Pancreas (tissue), 10 donors: ENCODE measurements at regions not wholly inside any gene's neighbourhood (a gene's known extent, or its start where the extent isn't known, plus 50 kb on each side); places are given as distances from the start of the nearest gene placed in this dataset.
"Not testable (repeated sequence)": the region's sequence is repeated elsewhere in the genome, so short reads cannot be mapped to it uniquely, and the experiment has no call there.

Source experiments
- ATAC-seq, 4 donors: fragments of 200-7000 bp; cut with Tn5 transposase; one replicate each; pipeline versions ENCODE4 v1.8.0 to v1.9.1; 2020; ENCODE audit warnings: mild to moderate bottlenecking in 4 of 4, moderate library complexity in 4 of 4
- DNase-seq, 6 donors: peaks; one replicate each; pipeline ENCODE4 v3.0.0-alpha.2; 2020
- FAIRE-seq: peaks from 2 replicates; lab custom pipeline; 2012; peaks lifted over from hg19 to GRCh38; lab: Jason Lieb, UNC
- H3K27ac ChIP-seq, 4 donors: fragments of 200-600 bp; sonication (generic); 1 replicate in 3 of 4; 2 replicates in 1 of 4; pipeline versions ENCODE4 v1.5.0 to v1.8.0; 2020
- H3K27me3 ChIP-seq, 4 donors: fragments of 200-600 bp; one replicate each; pipeline ENCODE4 v1.8.0; 2021
- H3K36me3 ChIP-seq, 3 donors: fragments of 200-600 bp; sonication (generic) in 1 of 3; one replicate each; pipeline versions ENCODE4 v1.5.0 to v1.8.0; 2020 to 2021
- H3K4me1 ChIP-seq, 3 donors: fragments of 200-600 bp; one replicate each; pipeline ENCODE4 v1.8.0; 2021
- H3K4me3 ChIP-seq, 4 donors: fragments of 200-600 bp; sonication (generic) in 2 of 4; one replicate each; pipeline versions ENCODE4 v1.5.0 to v1.8.0; 2020 to 2021
- H3K9me3 ChIP-seq, 4 donors: fragments of 200-600 bp; one replicate each; pipeline ENCODE4 v1.8.0; 2021
- CTCF ChIP-seq, 4 donors: fragments of 200-600 bp; sonication (generic) in 3 of 4; IDR thresholded peaks; one replicate each; pipeline versions ENCODE4 v1.5.0 to v1.8.0; 2021; ENCODE audit warnings: antibody characterized with exemption in 4 of 4
- WGBS, 2 donors: extraction: QIAGEN DNeasy Blood & Tissue Kit; methylation state at CpG; one replicate each; pipeline ENCODE4 v1.1.7; 2013; 5-methylcytosine and 5-hydroxymethylcytosine counted together
- intact Hi-C, 3 donors: fragments of 100-400 bp; cut with DNase I; formaldehyde crosslinking; loops; one replicate each; pipeline versions ENCODE4 v1.11.1 to v1.14.2; 2022
- donor health status: healthy with polysubstance abuse.
- donor health status: DM: no; HTN: no; CAD: no; lungs with moderate emphysema.
- donor health status: DM: no; HTN: no; CAD: no.
- donor health status: control.
- donor health status: control.
- donor health status: Bipolar disorder and iron deficiency.
- donor health status: DM: yes; HTN: yes; CAD: no.
- donor health status: DM: no; HTN: no; CAD: no.
- donor health status: DM: no; HTN: no; CAD: no.
- donor health status: DM: yes; HTN: yes; CAD: no.

- intact Hi-C loops, result no loop called here
- no peak for FAIRE-seq
- no peak overlapping the region for H3K27ac ChIP-seq
- H3K4me3 ChIP-seq, result no peak overlapping the region
- no peak for DNase-seq
- H3K9me3 ChIP-seq, result no peaks in the 10 kb centered on the region
- no peaks in the 10 kb centered on the region for H3K27me3 ChIP-seq
- H3K4me1 ChIP-seq, result no peaks in the 10 kb centered on the region
- no peak for TF ChIP-seq CTCF (IDR thresholded peaks at IDR 0.05)
- ATAC-seq, result no peak
- no peaks in the 10 kb centered on the region for H3K36me3 ChIP-seq
- WGBS, 2 donors, result 37 to 43% methylated on average over 2 of the region's 2 CpGs
These were observed 157.5 kb downstream of the XPNPEP1 start for GRCh38 chr10:109765838-109766237.

- Histone ChIP-seq H3K9me3 (no peaks in the 10 kb centered on the region), H3K27me3 (no peaks in the 10 kb centered on the region), H3K4me3 (no peak overlapping the region), H3K36me3 (no peaks in the 10 kb centered on the region), H3K4me1 (no peaks in the 10 kb centered on the region), H3K27ac (no peak overlapping the region)
- DNase-seq (no peak), ATAC-seq (no peak), FAIRE-seq (no peak)
- intact Hi-C loops, result no loop called here
- TF ChIP-seq CTCF (IDR thresholded peaks at IDR 0.05), result no peak
These were observed 160.8 kb downstream of the XPNPEP1 start for GRCh38 chr10:109762555-109762954.

- FAIRE-seq, result not testable (repeated sequence)
- 65 to 78% methylated on average over 6 of the region's 6 CpGs for WGBS, 2 donors
These were observed 165.6 kb downstream of the XPNPEP1 start for GRCh38 chr10:109757670-109758069.

GRCh38 chr10:109746861-109747260 is 176.4 kb downstream of the XPNPEP1 start:
- Histone ChIP-seq H3K27me3 (no peaks in the 10 kb centered on the region), H3K36me3 (no peaks in the 10 kb centered on the region), H3K4me3 (no peak overlapping the region), H3K27ac (no peak overlapping the region), H3K4me1 (no peaks in the 10 kb centered on the region), H3K9me3 (no peaks in the 10 kb centered on the region)
- DNase-seq (no peak), ATAC-seq (no peak), FAIRE-seq (no peak)
- 84 to 85% methylated on average over 1 of the region's 1 CpG for WGBS, 2 donors
- TF ChIP-seq CTCF (IDR thresholded peaks at IDR 0.05), result no peak
- intact Hi-C loops, result no loop called here

More at GRCh38 chr10:109757670-109758069, 165.6 kb downstream of the XPNPEP1 start:
- DNase-seq, H3K27ac ChIP-seq, H3K4me1 ChIP-seq, ATAC-seq, H3K27me3 ChIP-seq, H3K9me3 ChIP-seq, intact Hi-C loops, H3K4me3 ChIP-seq, H3K36me3 ChIP-seq: not testable (repeated sequence)

- Histone ChIP-seq H3K9me3 (no peaks in the 10 kb centered on the region), H3K36me3 (no peaks in the 10 kb centered on the region), H3K27ac (no peak overlapping the region), H3K4me1 (no peaks in the 10 kb centered on the region), H3K27me3 (no peaks in the 10 kb centered on the region), H3K4me3 (no peak overlapping the region)
- intact Hi-C loops, result no loop called here
- FAIRE-seq (no peak), ATAC-seq (no peak), DNase-seq (no peak)
- TF ChIP-seq CTCF (IDR thresholded peaks at IDR 0.05), result no peak
These were observed 179.3 kb downstream of the XPNPEP1 start for GRCh38 chr10:109744020-109744419.

GRCh38 chr10:109743574-109743973 is 179.7 kb downstream of the XPNPEP1 start:
- Histone ChIP-seq H3K4me1 (no peaks in the 10 kb centered on the region), H3K4me3 (no peak overlapping the region), H3K27me3 (no peaks in the 10 kb centered on the region), H3K9me3 (no peaks in the 10 kb centered on the region), H3K27ac (no peak overlapping the region), H3K36me3 (no peaks in the 10 kb centered on the region)
- whole genome bisulfite sequencing, 2 donors, result 57 to 62% methylated on average over 2 of the region's 2 CpGs
- DNase-seq (no peak), ATAC-seq (no peak), FAIRE-seq (no peak)
- no peak for TF ChIP-seq CTCF (IDR thresholded peaks at IDR 0.05)
- intact Hi-C loops, result no loop called here
